Mucosa of descending colon (tissue), 3 donors: ENCODE measurements at regions not wholly inside any gene's neighbourhood (a gene's known extent, or its start where the extent isn't known, plus 50 kb on each side); places are given as distances from the start of the nearest gene placed in this dataset.

Experiments
- ATAC-seq: fragments of 200-7000 bp; cut with Tn5 transposase; one replicate; pipeline ENCODE4 v1.9.1; 2020; ENCODE audit warnings: mild to moderate bottlenecking, moderate library complexity
- DNase-seq, 3 donors: peaks; one replicate each; pipeline ENCODE4 v3.0.0-alpha.2; 2020
- H3K36me3 ChIP-seq: fragments of 200-600 bp; one replicate; pipeline ENCODE4 v1.8.0; 2021; ENCODE audit warnings: low read depth, mild to moderate bottlenecking
- H3K4me1 ChIP-seq: fragments of 200-600 bp; one replicate; pipeline ENCODE4 v1.8.0; 2021; ENCODE audit warnings: low read depth, mild to moderate bottlenecking
- H3K4me3 ChIP-seq: fragments of 200-600 bp; one replicate; pipeline ENCODE4 v1.8.0; 2021; ENCODE audit warnings: mild to moderate bottlenecking
- H3K9me3 ChIP-seq: fragments of 200-600 bp; one replicate; pipeline ENCODE4 v1.8.0; 2021; ENCODE audit warnings: mild to moderate bottlenecking
- intact Hi-C, 2 donors: fragments of 100-400 bp; cut with DNase I in 1 of 2; cut with micrococcal nuclease in 1 of 2; formaldehyde crosslinking; loops; one replicate each; pipeline versions ENCODE4 v1.11.0 to v1.11.1; 2022; cut with DNase I, micrococcal nuclease
- TF ChIP-seq, protein P1 (sequence below): fragments of 200-600 bp; IDR thresholded peaks from one replicate; pipeline ENCODE4 v1.8.0; 2022; ENCODE audit warnings: antibody characterized with exemption, mild to moderate bottlenecking
- donor health status: DM: no; HTN: no; CAD: no; lungs with moderate emphysema.
- donor health status: DM: no; HTN: no; CAD: no.
- donor health status: DM: no; HTN: yes; CAD: no.

DNA sequence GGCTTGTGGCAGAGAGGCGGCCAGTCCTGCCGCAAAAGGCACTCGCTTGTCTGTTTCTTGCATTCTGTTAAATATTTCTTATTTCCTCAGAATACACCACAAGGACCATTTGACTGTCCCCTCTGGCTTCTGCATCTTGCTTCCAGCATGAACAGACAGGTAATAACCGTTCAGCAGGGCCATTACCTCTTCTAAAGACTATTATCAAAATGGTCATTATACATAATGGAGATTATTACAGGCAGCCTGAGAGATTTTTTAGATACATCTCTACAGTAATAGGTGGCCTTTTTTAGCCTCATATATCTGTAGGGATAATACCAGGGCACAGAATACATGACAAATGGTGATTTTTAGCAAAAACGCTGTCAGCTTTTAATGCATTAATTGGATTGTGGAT, 382.0 kb downstream of the PSAT1 start:
- no peaks in the 10 kb centered on the region for H3K36me3 ChIP-seq
- no peaks in the 10 kb centered on the region for H3K4me1 ChIP-seq
- ATAC-seq (no peak), DNase-seq (no peak)
- TF ChIP-seq, protein P1, sequence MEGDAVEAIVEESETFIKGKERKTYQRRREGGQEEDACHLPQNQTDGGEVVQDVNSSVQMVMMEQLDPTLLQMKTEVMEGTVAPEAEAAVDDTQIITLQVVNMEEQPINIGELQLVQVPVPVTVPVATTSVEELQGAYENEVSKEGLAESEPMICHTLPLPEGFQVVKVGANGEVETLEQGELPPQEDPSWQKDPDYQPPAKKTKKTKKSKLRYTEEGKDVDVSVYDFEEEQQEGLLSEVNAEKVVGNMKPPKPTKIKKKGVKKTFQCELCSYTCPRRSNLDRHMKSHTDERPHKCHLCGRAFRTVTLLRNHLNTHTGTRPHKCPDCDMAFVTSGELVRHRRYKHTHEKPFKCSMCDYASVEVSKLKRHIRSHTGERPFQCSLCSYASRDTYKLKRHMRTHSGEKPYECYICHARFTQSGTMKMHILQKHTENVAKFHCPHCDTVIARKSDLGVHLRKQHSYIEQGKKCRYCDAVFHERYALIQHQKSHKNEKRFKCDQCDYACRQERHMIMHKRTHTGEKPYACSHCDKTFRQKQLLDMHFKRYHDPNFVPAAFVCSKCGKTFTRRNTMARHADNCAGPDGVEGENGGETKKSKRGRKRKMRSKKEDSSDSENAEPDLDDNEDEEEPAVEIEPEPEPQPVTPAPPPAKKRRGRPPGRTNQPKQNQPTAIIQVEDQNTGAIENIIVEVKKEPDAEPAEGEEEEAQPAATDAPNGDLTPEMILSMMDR, result no peak
- intact Hi-C loops, result no loop called here
- H3K4me3 ChIP-seq, result no peak overlapping the region
- H3K9me3 ChIP-seq, result no peaks in the 10 kb centered on the region

DNA sequence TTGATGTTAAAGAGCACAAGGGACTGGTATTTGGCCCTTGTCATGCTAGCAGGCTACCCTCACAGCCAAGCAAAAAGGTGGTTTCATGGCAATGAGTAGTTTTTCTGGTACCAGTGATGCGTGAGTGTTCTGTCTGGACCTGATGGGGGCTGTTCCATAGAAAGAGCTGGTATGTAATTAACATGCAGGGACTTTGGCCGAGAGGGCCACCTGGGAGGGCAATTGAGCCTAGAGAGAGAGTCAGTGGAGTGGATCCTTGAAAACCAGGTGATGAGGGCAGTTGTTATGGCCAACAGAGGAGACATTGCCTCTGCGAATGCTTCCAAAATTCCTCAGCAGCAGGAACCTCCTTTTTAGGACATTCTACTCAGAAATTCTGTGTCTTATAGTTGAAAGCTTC, 383.3 kb downstream of the PSAT1 start:
- Histone ChIP-seq H3K4me1 (no peaks in the 10 kb centered on the region), H3K9me3 (no peaks in the 10 kb centered on the region), H3K36me3 (no peaks in the 10 kb centered on the region), H3K4me3 (no peak overlapping the region)
- ATAC-seq, result no peak
- no peak for DNase-seq
- TF ChIP-seq, protein P1, result no peak
- intact Hi-C loops, result no loop called here

DNA sequence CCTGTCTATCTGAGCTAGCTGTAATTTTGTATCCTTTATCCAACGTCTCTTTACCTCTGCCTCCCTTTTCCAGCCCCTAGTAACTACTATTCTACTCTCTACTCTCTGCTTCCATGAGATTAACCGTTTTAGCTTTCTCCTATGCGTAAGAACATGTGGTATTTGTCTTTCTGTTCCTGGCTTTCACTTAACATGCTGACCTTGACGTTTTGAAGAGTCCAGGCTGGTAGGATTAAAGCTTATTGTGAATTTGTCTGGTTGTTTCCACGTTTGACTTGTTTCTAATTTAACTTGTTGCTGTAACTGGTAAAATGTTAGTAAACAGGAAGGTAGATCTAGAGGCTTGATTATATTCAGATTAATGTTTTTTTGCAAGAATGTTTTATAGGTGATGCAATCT, 385.3 kb downstream of the PSAT1 start:
- no peaks in the 10 kb centered on the region for H3K9me3 ChIP-seq
- intact Hi-C loops, result no loop called here
- H3K4me1 ChIP-seq, result no peaks in the 10 kb centered on the region
- no peak overlapping the region for H3K4me3 ChIP-seq
- TF ChIP-seq, protein P1, result no peak
- no peaks in the 10 kb centered on the region for H3K36me3 ChIP-seq
- DNase-seq (no peak), ATAC-seq (no peak)

DNA sequence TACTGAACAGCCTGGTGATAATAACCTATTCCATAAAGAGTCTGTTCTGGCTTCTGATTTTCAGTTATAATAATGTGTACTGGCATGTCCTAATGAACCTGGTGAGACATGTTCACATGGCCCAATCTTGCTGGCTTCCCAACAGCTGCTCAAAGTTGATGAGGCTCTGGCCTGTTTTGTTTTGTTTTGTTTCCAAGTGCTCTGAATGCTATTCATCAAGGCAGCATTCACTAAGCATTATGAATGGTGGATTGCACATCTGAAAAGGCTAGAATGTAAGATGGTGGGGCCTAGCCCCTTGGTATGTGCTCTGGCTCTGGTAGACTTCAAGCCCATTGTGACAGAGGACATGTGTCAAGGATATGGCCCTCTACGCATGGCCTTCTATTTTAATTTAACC, 388.5 kb downstream of the PSAT1 start:
- H3K4me3 ChIP-seq, result no peak overlapping the region
- DNase-seq, result no peak
- no peaks in the 10 kb centered on the region for H3K36me3 ChIP-seq
- TF ChIP-seq, protein P1, result no peak
- H3K4me1 ChIP-seq, result no peaks in the 10 kb centered on the region
- no peak for ATAC-seq
- H3K9me3 ChIP-seq, result no peaks in the 10 kb centered on the region
- intact Hi-C loops, result no loop called here

DNA sequence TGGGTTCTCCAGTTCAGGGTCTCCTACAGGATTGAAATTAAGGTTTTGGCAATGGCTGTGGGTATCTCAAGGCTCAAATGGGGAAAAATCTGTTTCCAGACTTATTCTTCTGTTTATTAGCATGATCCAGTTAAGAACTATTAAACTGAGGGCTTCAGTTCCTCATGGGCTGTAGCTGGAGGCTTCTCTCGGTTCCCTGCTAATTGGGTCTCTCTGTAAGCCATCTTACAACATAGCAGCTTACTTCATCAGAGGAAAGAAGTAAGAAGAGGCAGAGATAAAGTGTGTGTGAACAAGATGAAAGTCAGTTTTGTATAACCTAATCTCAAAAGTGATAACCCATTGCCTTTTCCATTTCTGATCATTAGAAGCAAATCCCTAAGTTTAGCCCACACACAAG, 391.9 kb downstream of the PSAT1 start:
- intact Hi-C loops, result no loop called here
- DNase-seq, result no peak
- Histone ChIP-seq H3K36me3 (no peaks in the 10 kb centered on the region), H3K9me3 (no peaks in the 10 kb centered on the region), H3K4me1 (no peaks in the 10 kb centered on the region), H3K4me3 (no peak overlapping the region)
- TF ChIP-seq, protein P1, result no peak
- ATAC-seq, result no peak

DNA sequence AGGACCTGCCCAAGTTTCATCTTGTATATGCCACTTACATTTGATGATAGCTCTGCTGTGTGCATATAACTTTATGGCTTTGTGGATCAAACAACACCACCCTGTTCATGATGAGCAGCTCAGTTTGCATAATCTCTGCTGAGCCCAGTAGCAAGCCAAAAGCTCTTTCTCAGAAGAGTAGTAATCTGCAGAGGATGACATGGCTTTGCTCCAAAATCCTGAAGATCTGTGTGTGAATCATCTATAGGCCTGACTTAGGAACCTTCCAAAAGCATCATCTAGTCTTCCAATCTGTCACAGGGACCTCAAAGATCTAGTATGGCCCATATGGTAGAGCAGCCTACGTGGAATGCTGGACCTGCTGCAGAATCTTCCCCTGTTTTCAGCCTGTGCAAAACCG, 394.6 kb downstream of the PSAT1 start:
- intact Hi-C loops, result no loop called here
- ATAC-seq (no peak), DNase-seq (no peak)
- Histone ChIP-seq H3K4me1 (no peaks in the 10 kb centered on the region), H3K9me3 (no peaks in the 10 kb centered on the region), H3K4me3 (no peak overlapping the region), H3K36me3 (no peaks in the 10 kb centered on the region)
- TF ChIP-seq, protein P1, result no peak
